HepG2 (cell line): ENCODE measurements at regions not wholly inside any gene's neighbourhood (a gene's known extent, or its start where the extent isn't known, plus 50 kb on each side); places are given as distances from the start of the nearest gene placed in this dataset.

Experiments used
- ATAC-seq: fragments of 200-7000 bp; cut with Tn5 transposase; 3 replicates; pipeline ENCODE4 v1.9.1; 2020; ENCODE audit warnings: mild to moderate bottlenecking, moderate library complexity
- BruUV-seq: library from RNA; stranded (reverse); fragments of 400-500 nt; replicated peaks from 2 replicates; lab custom pipeline; 2021; lab: Mats Ljungman, UMichigan
- CTCF ChIA-PET: fragments of 300-600 bp; formaldehyde crosslinking; extraction: SDS; loops from one replicate; lab custom pipeline; 2021; ENCODE audit warnings: low total read pairs, inconsistent platforms, low intra/inter-chr PET ratio; lab: Yijun Ruan, JAX
- POLR2A ChIA-PET: fragments of 350-600 bp; sonication (Branson Sonifier 250); formaldehyde crosslinking; loops from one replicate; lab custom pipeline; 2020; ENCODE audit warnings: antibody characterized with exemption, inconsistent platforms; lab: Yijun Ruan, JAX
- DNase-seq: peaks from one replicate; pipeline ENCODE4 v3.0.0-alpha.2; 2015; ENCODE audit warnings: low spot score
- FAIRE-seq: peaks from 3 replicates; lab custom pipeline; 2011; peaks lifted over from hg19 to GRCh38; lab: Jason Lieb, UNC
- H2AFZ ChIP-seq: one replicate; pipeline ENCODE4 v1.6.1; 2011; ENCODE audit warnings: low read length, inconsistent platforms
- H3K27ac ChIP-seq: fragments of 300-600 bp; 3 replicates; pipeline ENCODE4 v1.8.0; 2011; ENCODE audit warnings: mixed run types, mild to moderate bottlenecking, mixed read lengths, low read length, inconsistent platforms; ENCODE audit not compliant: insufficient read depth; ENCODE audit errors: extremely low read length
- H3K27me3 ChIP-seq, 2 experiments: fragments of 200-600 bp in 1 of 2; 2 replicates in 1 of 2; 3 replicates in 1 of 2; pipeline versions ENCODE4 v1.6.0 to v1.8.0; 2011; ENCODE audit warnings: low read length in 2 of 2, mild to moderate bottlenecking in 2 of 2, moderate library complexity in 2 of 2, inconsistent platforms in 1 of 2; ENCODE audit not compliant: insufficient read depth in 2 of 2, control insufficient read depth in 1 of 2
- H3K36me3 ChIP-seq, 2 experiments: fragments of 200-600 bp in 1 of 2; replicated peaks in 1 of 2; 2 replicates in 1 of 2; 3 replicates in 1 of 2; pipeline versions ENCODE4 v1.5.1 to v1.8.0; 2011; ENCODE audit warnings: low read length in 2 of 2, inconsistent platforms in 1 of 2; ENCODE audit not compliant: insufficient read depth in 2 of 2, control insufficient read depth in 1 of 2
- H3K4me1 ChIP-seq: 2 replicates; pipeline ENCODE4 v1.5.1; 2012; ENCODE audit warnings: low read length, inconsistent platforms; ENCODE audit not compliant: insufficient read depth
- H3K4me2 ChIP-seq: 2 replicates; pipeline ENCODE4 v1.6.0; 2011; ENCODE audit warnings: low read depth, low read length, inconsistent platforms
- H3K4me3 ChIP-seq, 3 experiments: fragments of 200-600 bp in 1 of 3; sonication (generic), shearing (Covaris generic) in 1 of 3; replicated peaks in 1 of 3; 2 replicates each; pipeline ENCODE4 v1.5.1; 2011 to 2016; ENCODE audit warnings: low read length in 3 of 3, inconsistent platforms in 2 of 3, low read depth in 2 of 3, mild to moderate bottlenecking in 2 of 3, control low read depth in 1 of 3, mixed read lengths in 1 of 3; ENCODE audit not compliant: insufficient read depth in 1 of 3
- H3K79me2 ChIP-seq: one replicate; pipeline ENCODE4 v1.6.1; 2011; ENCODE audit warnings: low read length, inconsistent platforms; ENCODE audit not compliant: insufficient read depth
- H3K9ac ChIP-seq: 2 replicates; pipeline ENCODE4 v1.6.0; 2011; ENCODE audit warnings: mild to moderate bottlenecking, low read depth, low read length, inconsistent platforms; ENCODE audit not compliant: insufficient read depth
- H3K9me3 ChIP-seq: 2 replicates; pipeline ENCODE4 v1.5.1; 2012; ENCODE audit warnings: mild to moderate bottlenecking, low read length
- H4K20me1 ChIP-seq: 2 replicates; pipeline ENCODE4 v1.6.0; 2011; ENCODE audit warnings: inconsistent platforms, mild to moderate bottlenecking, low read length, moderate library complexity; ENCODE audit not compliant: insufficient read depth
- AKAP8 ChIP-seq: sonication (generic); formaldehyde crosslinking; IDR thresholded peaks from 2 replicates; pipeline ENCODE4 v1.5.1; 2020; ENCODE audit warnings: mild to moderate bottlenecking, missing genetic modification reagents
- FOXO4 ChIP-seq: sonication (generic); formaldehyde crosslinking; conservative IDR thresholded peaks from 2 replicates; pipeline ENCODE4 v1.8.1; 2023; ENCODE audit warnings: missing genetic modification reagents
- MEIS1 ChIP-seq: sonication (generic); formaldehyde crosslinking; IDR thresholded peaks from 2 replicates; pipeline ENCODE4 v1.9.0; 2021; ENCODE audit warnings: mild to moderate bottlenecking, missing genetic modification reagents, moderate library complexity, borderline replicate concordance
- SOX6 ChIP-seq, 2 experiments: fragments of 450-650 bp in 1 of 2; sonication (generic) in 1 of 2; formaldehyde crosslinking in 1 of 2; IDR thresholded peaks; 2 replicates each; pipeline versions ENCODE4 v1.4.0 to v1.6.1; 2017 to 2020; ENCODE audit warnings: antibody characterized with exemption in 1 of 2, mild to moderate bottlenecking in 1 of 2, missing genetic modification reagents in 1 of 2
- STAG1 ChIP-seq: sonication (generic); formaldehyde crosslinking; IDR thresholded peaks from 2 replicates; pipeline ENCODE4 v1.4.0; 2020; ENCODE audit warnings: missing genetic modification reagents
- ZBED4 ChIP-seq: sonication (generic); formaldehyde crosslinking; IDR thresholded peaks from 2 replicates; pipeline ENCODE4 v1.4.0; 2020; ENCODE audit warnings: missing genetic modification reagents, borderline replicate concordance
- ZNF678 ChIP-seq: sonication (generic); formaldehyde crosslinking; IDR thresholded peaks from 2 replicates; pipeline ENCODE4 v1.4.0; 2020; ENCODE audit warnings: mild to moderate bottlenecking, missing genetic modification reagents
- WGBS: methylation state at CpG from one replicate; pipeline ENCODE4 v1.1.6; 2017; ENCODE audit warnings: low lambda C conversion rate; 5-methylcytosine and 5-hydroxymethylcytosine counted together
- in situ Hi-C: cut with HindIII; loops from 2 replicates; pipeline ENCODE4 v1.10.0; 2017; ENCODE audit warnings: low pct_unique_long_range_greater_than_20kb; ENCODE audit not compliant: extremely low pct_ligation_motif_present
- intact Hi-C: fragments of 100-400 bp; cut with micrococcal nuclease; formaldehyde crosslinking; loops from one replicate; pipeline ENCODE4 v1.10.0; 2022; ENCODE audit not compliant: unreplicated experiment
- TF ChIP-seq, protein P1 (sequence below), 2 experiments: sonication (generic) in 1 of 2; formaldehyde crosslinking in 1 of 2; IDR thresholded peaks; 2 replicates each; pipeline versions ENCODE4 v1.4.0 to v1.6.1; 2018 to 2020; ENCODE audit warnings: missing genetic modification reagents in 2 of 2, borderline replicate concordance in 1 of 2, low read depth in 1 of 2, mild to moderate bottlenecking in 1 of 2, missing biosample characterization in 1 of 2

DNA sequence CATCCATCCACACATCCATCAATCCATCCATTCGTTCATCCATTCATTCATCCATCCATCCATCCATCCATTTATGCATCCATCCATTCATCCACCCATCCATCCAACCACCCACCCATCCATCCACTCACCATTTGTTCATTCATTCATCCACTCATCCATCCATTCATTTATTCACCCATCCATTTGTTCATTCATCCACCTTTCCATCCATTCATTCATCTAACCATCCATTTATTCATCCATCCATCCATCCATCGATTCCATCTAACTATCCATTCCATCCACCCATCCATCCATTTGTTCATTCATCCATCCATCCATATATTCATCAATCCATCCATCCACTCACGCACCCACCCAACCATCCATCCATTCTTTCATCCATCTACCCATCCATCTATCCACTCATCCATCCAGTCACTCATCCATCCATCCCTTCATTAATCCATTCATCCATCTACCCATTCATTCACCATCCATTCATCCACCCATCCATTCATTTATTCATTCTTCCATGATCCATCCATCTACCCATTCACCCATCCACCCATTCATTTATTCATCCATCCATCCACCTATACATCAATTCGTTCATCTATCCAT, 225.0 kb downstream of the TUBA3C start:
- Histone ChIP-seq H3K9me3 (peaks cover 82% of the 10 kb centered on the region), H4K20me1 (no peaks in the 10 kb centered on the region), H3K4me3 (no peak overlapping the region), H3K4me1 (no peaks in the 10 kb centered on the region)
- in situ Hi-C loops, result no loop called here
- 3% methylated on average over 4 of the region's 4 CpGs for WGBS
- TF ChIP-seq SOX6 (IDR thresholded peaks at IDR 0.05), result 0 out of 2 replicates have a peak, but pooled peaks have one; percentile 11
- no peak for TF ChIP-seq SOX6 (CRISPR knock-in tag; IDR thresholded peaks at IDR 0.05)
- TF ChIP-seq AKAP8, result no peak
- no peak for TF ChIP-seq FOXO4 (CRISPR knock-in tag)
- TF ChIP-seq STAG1 (CRISPR knock-in tag), result no peak
- TF ChIP-seq, all 625 proteins: peak for 1
- no peaks in the 10 kb centered on the region for H3K79me2 ChIP-seq
- no TSS peak for BruUV-seq
- no peaks in the 10 kb centered on the region for H3K27me3 ChIP-seq
- intact Hi-C loops, result no loop called here
- no peaks in the 10 kb centered on the region for H3K36me3 ChIP-seq
- no peak for DNase-seq
- no peak for ATAC-seq
- ChIA-PET POLR2A (no interaction called here), CTCF (no interaction called here)
- no peak overlapping the region for H3K4me2 ChIP-seq
- H3K9ac ChIP-seq, result no peak overlapping the region
- H3K27ac ChIP-seq, result no peak overlapping the region
- FAIRE-seq, result no peak
- H2AFZ ChIP-seq, result no peak overlapping the region

- FAIRE-seq, result no peak
- H3K27ac ChIP-seq, result no peak overlapping the region
- H3K79me2 ChIP-seq, result no peaks in the 10 kb centered on the region
- H3K36me3 ChIP-seq, result no peaks in the 10 kb centered on the region
- no peak overlapping the region for H2AFZ ChIP-seq
- intact Hi-C loops (no loop called here), in situ Hi-C loops (no loop called here)
- H3K9ac ChIP-seq, result no peak overlapping the region
- no peaks in the 10 kb centered on the region for H4K20me1 ChIP-seq
- no peaks in the 10 kb centered on the region for H3K4me1 ChIP-seq
- POLR2A ChIA-PET, result no interaction called here
- peaks cover 79% of the 10 kb centered on the region for H3K9me3 ChIP-seq
- no peak for ATAC-seq
- no peak overlapping the region for H3K4me3 ChIP-seq
- H3K27me3 ChIP-seq, result no peaks in the 10 kb centered on the region
- 13% methylated on average over 1 of the region's 5 CpGs for WGBS
- CTCF ChIA-PET, result no interaction called here
- BruUV-seq, result no TSS peak
- H3K4me2 ChIP-seq, result no peak overlapping the region
- no peak for DNase-seq
- TF ChIP-seq ZNF678 (CRISPR knock-in tag) (no peak), ZBED4 (CRISPR knock-in tag) (no peak), MEIS1 (no peak)
- TF ChIP-seq, protein P1, sequence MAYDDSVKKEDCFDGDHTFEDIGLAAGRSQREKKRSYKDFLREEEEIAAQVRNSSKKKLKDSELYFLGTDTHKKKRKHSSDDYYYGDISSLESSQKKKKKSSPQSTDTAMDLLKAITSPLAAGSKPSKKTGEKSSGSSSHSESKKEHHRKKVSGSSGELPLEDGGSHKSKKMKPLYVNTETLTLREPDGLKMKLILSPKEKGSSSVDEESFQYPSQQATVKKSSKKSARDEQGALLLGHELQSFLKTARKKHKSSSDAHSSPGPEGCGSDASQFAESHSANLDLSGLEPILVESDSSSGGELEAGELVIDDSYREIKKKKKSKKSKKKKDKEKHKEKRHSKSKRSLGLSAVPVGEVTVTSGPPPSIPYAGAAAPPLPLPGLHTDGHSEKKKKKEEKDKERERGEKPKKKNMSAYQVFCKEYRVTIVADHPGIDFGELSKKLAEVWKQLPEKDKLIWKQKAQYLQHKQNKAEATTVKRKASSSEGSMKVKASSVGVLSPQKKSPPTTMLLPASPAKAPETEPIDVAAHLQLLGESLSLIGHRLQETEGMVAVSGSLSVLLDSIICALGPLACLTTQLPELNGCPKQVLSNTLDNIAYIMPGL (CRISPR knock-in tag; IDR thresholded peaks at IDR 0.05; ENCODE audit: borderline replicate concordance in 1 of 2, low read depth in 1 of 2), result no peak
These were observed 227.4 kb downstream of the TUBA3C start for GRCh38 chr13:18954254-18954653.
